Hepatocyte (in vitro differentiated cells): ENCODE measurements at regions not wholly inside any gene's neighbourhood (a gene's known extent, or its start where the extent isn't known, plus 50 kb on each side); places are given as distances from the start of the nearest gene placed in this dataset.

ENCODE experiments used
- DNase-seq: peaks from one replicate; pipeline ENCODE4 v3.0.0-alpha.2; 2016; ENCODE audit warnings: low spot score
- H2AFZ ChIP-seq: fragments of 200-600 bp; sonication (generic); 2 replicates; pipeline ENCODE4 v1.6.0; 2016; ENCODE audit warnings: antibody characterized with exemption, mild to moderate bottlenecking
- H3K27ac ChIP-seq: fragments of 200-600 bp; sonication (generic); 2 replicates; pipeline ENCODE4 v1.5.1; 2016; ENCODE audit warnings: mild to moderate bottlenecking
- H3K27me3 ChIP-seq: fragments of 200-600 bp; sonication (generic); 2 replicates; pipeline ENCODE4 v1.6.1; 2016
- H3K36me3 ChIP-seq: fragments of 200-600 bp; sonication (generic); replicated peaks from 2 replicates; pipeline ENCODE4 v1.5.1; 2016; ENCODE audit warnings: low read depth; ENCODE audit not compliant: insufficient read depth
- H3K4me1 ChIP-seq: fragments of 200-600 bp; sonication (generic); 2 replicates; pipeline ENCODE4 v1.5.1; 2016; ENCODE audit warnings: mild to moderate bottlenecking, moderate library complexity; ENCODE audit not compliant: insufficient read depth
- H3K4me2 ChIP-seq: fragments of 200-600 bp; sonication (generic); 2 replicates; pipeline ENCODE4 v1.6.0; 2016
- H3K4me3 ChIP-seq: fragments of 200-600 bp; sonication (generic); 2 replicates; pipeline ENCODE4 v1.5.1; 2016; ENCODE audit warnings: mild to moderate bottlenecking
- H3K79me2 ChIP-seq: fragments of 200-600 bp; sonication (generic); 2 replicates; pipeline ENCODE4 v1.6.0; 2017; ENCODE audit warnings: mild to moderate bottlenecking
- H3K9me2 ChIP-seq: fragments of 200-600 bp; sonication (generic); replicated peaks from 2 replicates; pipeline ENCODE4 v1.6.0; 2017; ENCODE audit warnings: mild to moderate bottlenecking; ENCODE audit not compliant: insufficient read depth
- H3K9me3 ChIP-seq: fragments of 200-600 bp; sonication (generic); 2 replicates; pipeline ENCODE4 v1.5.1; 2016; ENCODE audit warnings: low read depth, mild to moderate bottlenecking
- H4K20me1 ChIP-seq: fragments of 200-600 bp; sonication (generic); 2 replicates; pipeline ENCODE4 v1.6.0; 2016; ENCODE audit warnings: mild to moderate bottlenecking; ENCODE audit not compliant: insufficient read depth, poor library complexity, severe bottlenecking
- CTCF ChIP-seq: fragments of 200-600 bp; sonication (generic); IDR thresholded peaks from 2 replicates; pipeline ENCODE4 v1.5.1; 2016; ENCODE audit warnings: antibody characterized with exemption, mild to moderate bottlenecking; ENCODE audit not compliant: poor library complexity
- EZH2 ChIP-seq: fragments of 200-600 bp; sonication (generic); IDR thresholded peaks from 2 replicates; pipeline ENCODE4 v1.6.1; 2016; ENCODE audit warnings: antibody characterized with exemption, mild to moderate bottlenecking, borderline replicate concordance
- EZH2phosphoT487 ChIP-seq: fragments of 200-600 bp; sonication (generic); IDR thresholded peaks from one replicate; pipeline ENCODE4 v1.6.1; 2018; ENCODE audit warnings: antibody characterized with exemption, mild to moderate bottlenecking, low read depth, moderate library complexity; ENCODE audit not compliant: unreplicated experiment, severe bottlenecking
- WGBS: methylation state at CpG from one replicate; pipeline ENCODE4 v1.1.6; 2016; ENCODE audit warnings: low lambda C conversion rate; ENCODE audit errors: missing lambda C conversion rate; 5-methylcytosine and 5-hydroxymethylcytosine counted together

DNA sequence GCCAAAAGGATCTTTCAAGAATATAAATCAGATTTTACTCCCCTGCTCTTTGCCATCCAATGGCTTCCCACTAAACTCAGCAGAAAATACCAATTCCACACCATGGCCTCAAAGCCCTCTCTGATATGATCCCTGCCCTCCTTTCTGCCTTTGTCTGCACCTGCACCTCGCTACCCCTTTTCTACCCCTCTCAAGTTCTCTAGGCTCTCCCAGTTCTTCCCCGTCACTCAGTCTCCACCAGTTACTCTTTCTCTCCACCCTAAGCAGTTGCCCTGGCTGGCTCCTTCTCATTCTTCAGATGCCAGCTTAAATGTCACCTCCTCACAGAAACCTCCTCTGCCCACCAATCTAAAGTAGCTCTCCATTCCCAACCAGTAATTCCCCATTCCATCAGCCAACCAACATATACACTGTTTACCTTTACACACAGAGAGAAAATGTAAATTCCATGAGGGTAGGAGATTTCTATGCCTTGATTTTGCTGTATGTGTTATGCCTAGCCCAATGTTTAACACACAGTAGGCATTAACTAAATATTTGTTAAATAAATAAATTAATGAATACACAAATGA is 93.6 kb upstream of the LPP start:
- Histone ChIP-seq H3K9me3 (no peaks in the 10 kb centered on the region), H2AFZ (no peak overlapping the region), H3K27me3 (no peaks in the 10 kb centered on the region), H4K20me1 (no peaks in the 10 kb centered on the region), H3K27ac (no peak overlapping the region), H3K9me2 (no peaks in the 10 kb centered on the region), H3K4me2 (no peak overlapping the region), H3K79me2 (no peaks in the 10 kb centered on the region), H3K4me1 (peaks cover 7% of the 10 kb centered on the region), H3K36me3 (no peaks in the 10 kb centered on the region), H3K4me3 (no peak overlapping the region)
- TF ChIP-seq EZH2 (no peak), EZH2phosphoT487 (no peak), CTCF (no peak)
- no peak for DNase-seq
- WGBS, result 100% methylated on average over 2 of the region's 2 CpGs

- Histone ChIP-seq H3K27ac (no peak overlapping the region), H3K9me3 (no peaks in the 10 kb centered on the region), H3K9me2 (no peaks in the 10 kb centered on the region), H3K79me2 (no peaks in the 10 kb centered on the region), H3K4me2 (no peak overlapping the region), H3K4me1 (peaks cover 7% of the 10 kb centered on the region), H3K36me3 (no peaks in the 10 kb centered on the region), H3K4me3 (no peak overlapping the region), H4K20me1 (no peaks in the 10 kb centered on the region), H3K27me3 (no peaks in the 10 kb centered on the region), H2AFZ (no peak overlapping the region)
- DNase-seq, result peak; percentile 38
- WGBS, result 33% methylated on average over 2 of the region's 2 CpGs
- TF ChIP-seq EZH2, result no peak
- no peak for TF ChIP-seq EZH2phosphoT487
- TF ChIP-seq CTCF, result no peak
Measured at GRCh38 chr3:188060840-188061544, 93.0 kb upstream of the LPP start.

DNA sequence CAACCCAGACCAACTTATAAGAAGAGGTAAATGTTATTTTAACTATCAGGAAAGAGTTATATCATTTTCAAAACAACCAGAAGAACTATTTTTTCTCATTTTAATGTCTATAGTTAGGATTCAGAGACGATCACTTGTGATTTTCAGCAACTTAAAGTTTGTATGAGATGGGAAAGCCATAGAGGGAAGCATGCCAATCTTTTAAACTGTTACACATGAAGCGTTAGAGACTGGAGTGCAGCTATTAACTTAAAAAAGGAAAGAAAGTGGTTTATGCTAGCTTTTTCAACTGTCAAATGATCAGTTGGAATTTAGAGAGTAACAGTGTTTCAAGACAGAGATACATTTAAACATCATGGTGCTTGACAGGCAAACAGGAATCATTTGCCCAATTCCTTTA is 91.7 kb upstream of the LPP start:
- Histone ChIP-seq H3K9me2 (no peaks in the 10 kb centered on the region), H4K20me1 (no peaks in the 10 kb centered on the region), H3K36me3 (no peaks in the 10 kb centered on the region), H3K79me2 (no peaks in the 10 kb centered on the region), H3K9me3 (no peaks in the 10 kb centered on the region), H3K27ac (no peak overlapping the region), H3K4me2 (no peak overlapping the region), H2AFZ (no peak overlapping the region), H3K4me3 (no peak overlapping the region), H3K27me3 (no peaks in the 10 kb centered on the region), H3K4me1 (peaks cover 7% of the 10 kb centered on the region)
- 70% methylated on average over 2 of the region's 2 CpGs for WGBS
- TF ChIP-seq EZH2 (no peak), EZH2phosphoT487 (no peak), CTCF (no peak)
- DNase-seq, result no peak
